Stomach (tissue), 4 donors: ENCODE measurements at regions not wholly inside any gene's neighbourhood (a gene's known extent, or its start where the extent isn't known, plus 50 kb on each side); places are given as distances from the start of the nearest gene placed in this dataset.

ENCODE experiments used
- CTCF ChIP-seq, 7 experiments: fragments of 450-650 bp in 4 of 7; fragments of 200-600 bp in 3 of 7; sonication (generic) in 3 of 7; IDR thresholded peaks; one replicate each; pipeline ENCODE4 v1.5.1; 2016 to 2019; ENCODE audit warnings: antibody characterized with exemption in 7 of 7, control low read depth in 2 of 7, mild to moderate bottlenecking in 1 of 7
- POLR2A ChIP-seq, 4 donors: fragments of 450-650 bp; IDR thresholded peaks; one replicate each; pipeline ENCODE4 v1.6.1; 2016; ENCODE audit warnings: antibody characterized with exemption in 4 of 4, control low read depth in 2 of 4, mild to moderate bottlenecking in 1 of 4, moderate library complexity in 1 of 4

GRCh38 chr1:118249641-118250040 is 64.6 kb upstream of the SPAG17 start:
- no peak for TF ChIP-seq CTCF (IDR thresholded peaks at IDR 0.05)
- no peak for TF ChIP-seq POLR2A (IDR thresholded peaks at IDR 0.05)
